GM18517 (cell line): ENCODE measurements at regions not wholly inside any gene's neighbourhood (a gene's known extent, or its start where the extent isn't known, plus 50 kb on each side); places are given as distances from the start of the nearest gene placed in this dataset.
A peak's percentile ranks its signal among the peaks of the same experiment; 100 is the strongest.

Experiments
- ATAC-seq: cut with Tn5 transposase; IDR thresholded peaks from one replicate; pipeline ENCODE4 v1.9.1; 2021; ENCODE audit warnings: mild to moderate bottlenecking, moderate library complexity; ENCODE audit not compliant: unreplicated experiment

DNA sequence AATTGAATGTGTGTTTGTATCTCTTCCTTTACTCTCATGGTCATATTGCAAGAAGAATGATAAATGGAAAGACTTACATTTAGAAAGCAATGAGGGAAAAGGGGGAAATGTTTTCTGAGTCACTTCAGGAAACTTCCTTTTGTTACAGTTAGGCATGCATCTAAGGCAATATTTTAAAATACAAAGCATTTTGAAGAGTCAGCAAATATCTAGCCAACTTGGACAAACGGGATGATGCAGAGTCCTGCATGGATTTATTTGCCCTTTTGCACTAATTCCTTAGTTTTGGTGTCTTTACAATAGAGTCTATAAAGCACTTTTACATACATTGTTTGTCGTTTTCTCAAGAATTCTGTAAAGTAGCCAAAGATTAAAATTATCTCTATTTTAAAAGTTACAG is 286.2 kb upstream of the UBE2E2 start:
- ATAC-seq = no peak

DNA sequence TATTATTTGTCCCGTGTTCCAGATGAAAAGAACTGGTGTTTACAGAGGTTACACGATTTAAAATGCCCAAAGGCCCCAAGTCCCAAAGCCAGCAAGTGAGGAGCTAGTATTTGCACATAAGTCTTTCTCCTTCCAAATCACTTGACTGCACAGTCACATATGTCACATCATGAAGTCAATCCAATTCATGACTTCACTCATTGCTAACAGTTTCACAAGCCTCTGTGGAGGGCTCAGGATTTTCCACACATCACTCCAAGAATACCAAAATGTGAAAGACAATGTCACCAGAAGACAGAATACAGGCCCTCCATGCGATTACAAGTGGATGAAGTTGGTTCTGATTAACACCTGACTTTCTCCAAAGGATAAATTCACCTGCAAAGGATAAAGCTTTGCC is 283.1 kb upstream of the UBE2E2 start:
- ATAC-seq = no peak

DNA sequence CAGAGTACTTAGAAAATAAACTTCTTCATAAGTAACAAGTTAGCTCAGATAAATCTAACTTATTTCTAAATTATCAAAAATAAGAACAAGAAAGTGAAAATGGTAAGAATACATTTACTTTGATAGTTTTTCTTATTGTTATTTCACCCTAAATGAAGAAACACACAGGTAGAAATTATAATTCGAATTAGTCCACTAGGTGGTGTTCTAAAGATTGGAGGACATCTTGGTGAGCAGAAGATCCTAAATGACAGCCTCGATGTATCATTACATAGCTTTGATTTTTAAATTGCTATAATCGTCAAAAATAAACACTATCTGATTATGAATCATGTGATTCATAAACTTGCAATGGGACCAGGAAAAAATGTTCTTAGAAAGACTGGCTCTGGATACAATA is 280.8 kb upstream of the UBE2E2 start:
- ATAC-seq = peak; percentile 61

DNA sequence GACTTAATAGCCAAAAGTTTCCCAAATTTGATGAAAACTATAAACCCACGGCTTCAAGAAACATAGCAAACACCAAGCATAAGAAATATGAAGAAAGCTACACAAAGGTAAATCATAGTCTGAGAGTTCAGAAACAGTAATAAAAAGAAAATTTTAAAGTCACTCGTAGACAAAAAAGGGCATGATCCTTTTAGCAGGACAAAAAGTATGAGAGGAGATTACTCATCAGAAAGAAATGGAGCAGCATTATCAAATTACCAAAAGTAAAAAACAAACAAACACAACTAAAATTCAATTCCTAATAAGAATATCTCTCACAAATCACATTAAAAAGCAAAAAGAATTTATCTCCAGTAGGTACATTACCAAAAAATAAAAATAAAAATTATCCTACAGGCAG is 279.4 kb upstream of the UBE2E2 start:
- ATAC-seq = no peak

DNA sequence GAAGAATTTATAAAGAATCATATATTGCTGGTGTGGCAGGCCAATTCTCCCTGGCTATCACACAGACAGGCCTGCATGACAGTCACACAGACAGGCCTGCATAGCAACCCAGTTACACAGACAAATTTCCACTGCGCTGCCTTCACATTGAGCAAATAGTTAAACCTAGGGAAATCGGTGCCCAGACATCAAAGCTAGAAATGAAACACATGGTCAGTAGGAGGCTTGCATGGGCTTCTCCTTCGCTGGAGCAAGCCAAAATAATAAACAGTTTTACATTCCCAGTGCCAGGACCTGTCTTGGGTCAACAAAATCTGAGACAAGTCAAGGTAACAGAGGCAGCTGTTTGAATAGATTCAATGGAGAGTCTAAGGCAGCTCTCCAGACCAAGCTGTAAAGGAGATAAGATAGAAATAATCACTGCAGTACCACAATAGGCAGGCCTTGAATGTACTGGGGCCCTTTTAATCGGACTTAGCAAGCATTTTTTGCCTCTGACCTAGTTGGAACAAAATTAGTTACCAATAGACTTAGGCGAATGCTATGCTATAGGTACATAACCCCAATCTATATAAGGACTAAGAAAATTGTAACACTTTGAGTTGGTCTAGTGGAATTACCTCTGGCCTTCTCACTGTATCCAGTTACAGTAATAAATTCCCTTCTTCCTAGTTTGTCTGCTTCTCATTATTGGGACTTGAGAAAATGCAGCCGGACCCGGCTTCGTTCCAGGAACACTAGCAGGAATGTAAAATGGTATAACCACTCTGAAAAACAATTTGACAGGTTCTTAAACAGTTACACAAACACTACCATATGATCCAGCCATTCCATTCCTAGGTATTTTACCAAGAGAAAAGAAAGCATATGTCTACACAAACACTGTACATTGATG is 274.7 kb upstream of the UBE2E2 start:
- no peak for ATAC-seq

DNA sequence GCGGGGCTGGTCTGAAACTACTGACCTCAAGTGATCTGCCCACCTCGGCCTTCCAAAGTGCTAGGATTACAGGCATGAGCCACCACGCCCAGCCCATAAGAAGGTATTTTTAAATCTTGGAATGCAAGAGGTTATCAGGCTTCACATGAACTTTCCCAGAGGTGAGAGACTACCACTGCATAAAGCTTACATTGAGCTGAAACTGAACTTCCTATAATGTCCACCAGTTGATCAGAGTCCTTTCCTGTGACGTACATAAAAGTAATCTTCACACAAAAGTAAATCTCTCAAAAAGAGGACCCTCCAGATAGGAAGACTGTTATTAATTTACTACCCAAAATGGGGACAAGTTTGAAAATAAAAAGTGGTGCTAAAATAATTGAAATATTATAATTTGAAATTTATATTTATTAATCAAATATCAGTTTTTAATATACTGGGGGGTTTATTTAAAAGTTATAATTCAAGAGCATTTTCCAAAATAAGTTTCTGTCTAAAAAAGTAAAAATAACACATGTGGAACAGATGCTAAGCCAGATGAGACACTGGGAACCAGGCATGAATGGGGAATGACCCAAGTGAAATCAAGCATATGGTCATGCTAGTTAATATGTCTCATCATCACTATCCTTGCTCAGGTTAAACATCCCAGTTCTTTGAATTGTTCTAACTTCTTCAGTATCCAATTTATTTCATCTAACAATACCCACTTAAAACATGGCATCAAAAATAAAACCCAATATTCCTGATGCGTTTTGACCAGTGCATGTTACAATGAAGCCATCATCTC is 269.9 kb upstream of the UBE2E2 start:
- no peak for ATAC-seq

DNA sequence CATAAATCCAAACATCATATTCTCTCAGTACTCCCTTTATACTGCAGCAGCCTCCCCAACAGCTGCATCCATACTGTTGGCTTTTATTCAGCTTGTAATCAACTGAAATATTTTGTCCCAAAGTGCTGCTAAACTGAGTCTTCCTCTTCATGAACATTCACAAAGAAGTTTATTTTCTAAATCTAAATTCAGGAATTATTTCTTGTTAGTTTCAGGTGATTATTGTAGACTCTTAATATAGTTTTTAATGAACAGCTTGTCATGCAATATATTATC is 269.3 kb upstream of the UBE2E2 start:
- ATAC-seq = no peak

DNA sequence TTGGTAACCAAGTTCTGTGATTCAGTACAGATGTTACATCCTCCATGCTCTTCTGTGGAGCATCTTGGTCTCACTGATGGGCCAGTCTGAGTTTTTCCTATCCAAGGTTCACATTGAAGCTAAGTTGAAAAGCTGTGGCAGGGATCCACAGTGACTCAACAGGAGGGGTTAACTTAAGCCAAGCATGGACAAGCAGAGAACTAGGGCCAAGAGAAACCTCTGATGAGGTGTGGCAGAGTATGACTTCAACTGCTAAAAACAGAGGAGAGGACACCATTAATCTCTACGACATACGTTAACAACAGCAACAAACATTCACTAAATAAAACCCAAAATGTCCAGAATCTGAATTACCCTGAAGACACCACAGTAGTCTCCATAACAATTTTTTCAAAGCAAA is 268.1 kb upstream of the UBE2E2 start:
- no peak for ATAC-seq

DNA sequence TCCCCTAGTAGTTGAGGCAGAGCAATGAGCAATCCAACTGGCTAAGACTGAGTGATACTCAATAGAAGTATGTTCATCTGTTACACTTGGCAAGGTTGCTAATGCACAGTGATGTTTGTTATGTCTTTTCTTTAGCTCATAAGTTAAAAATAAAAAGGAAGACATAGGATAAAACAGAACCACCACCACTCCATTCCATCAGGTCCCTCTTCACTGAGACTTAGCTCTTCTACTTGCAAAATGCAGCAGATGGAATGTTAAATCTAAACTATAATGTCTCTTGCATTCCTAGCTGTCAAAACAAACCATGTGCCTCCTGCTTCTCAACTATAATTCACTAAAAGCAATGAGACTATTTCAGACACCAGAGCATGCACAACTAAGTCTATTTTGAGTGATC is 265.6 kb upstream of the UBE2E2 start:
- no peak for ATAC-seq

DNA sequence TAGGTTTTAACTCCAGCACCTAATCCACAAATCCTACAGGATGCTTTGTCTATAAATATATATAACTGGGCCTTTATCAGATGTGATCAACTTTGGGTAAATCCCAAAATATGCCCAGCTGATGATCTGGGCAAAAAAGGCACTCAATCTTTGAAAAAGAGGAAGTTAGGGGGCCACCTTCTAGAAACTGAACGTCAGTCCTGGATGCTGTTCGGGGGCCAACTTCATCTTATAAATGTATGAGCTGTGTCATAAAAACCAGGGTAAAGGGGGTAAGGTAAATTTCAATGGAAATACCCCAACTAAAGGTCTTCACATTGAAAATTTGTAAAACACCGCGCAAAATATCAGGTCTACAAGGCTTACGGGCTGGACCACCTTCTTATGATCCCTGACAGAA is 264.4 kb upstream of the UBE2E2 start:
- ATAC-seq = no peak

DNA sequence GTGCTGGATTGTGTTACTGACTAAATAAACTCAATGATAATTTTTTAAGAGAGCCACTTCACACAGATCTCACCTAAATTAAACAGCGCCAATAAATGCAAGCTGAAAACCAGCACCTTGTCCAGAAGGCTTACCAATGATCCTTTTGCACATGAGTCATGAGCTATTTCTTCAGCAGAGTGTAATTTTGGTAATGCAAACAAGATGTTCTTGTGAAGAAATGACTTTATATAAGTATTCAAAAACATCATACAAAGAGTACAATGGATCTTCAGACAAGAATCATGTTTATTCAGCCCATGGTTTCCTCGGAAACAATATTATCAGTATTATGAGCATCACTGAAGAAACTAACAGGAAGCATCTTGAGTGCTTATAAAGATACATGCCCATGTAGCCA is 263.8 kb upstream of the UBE2E2 start:
- ATAC-seq = no peak

DNA sequence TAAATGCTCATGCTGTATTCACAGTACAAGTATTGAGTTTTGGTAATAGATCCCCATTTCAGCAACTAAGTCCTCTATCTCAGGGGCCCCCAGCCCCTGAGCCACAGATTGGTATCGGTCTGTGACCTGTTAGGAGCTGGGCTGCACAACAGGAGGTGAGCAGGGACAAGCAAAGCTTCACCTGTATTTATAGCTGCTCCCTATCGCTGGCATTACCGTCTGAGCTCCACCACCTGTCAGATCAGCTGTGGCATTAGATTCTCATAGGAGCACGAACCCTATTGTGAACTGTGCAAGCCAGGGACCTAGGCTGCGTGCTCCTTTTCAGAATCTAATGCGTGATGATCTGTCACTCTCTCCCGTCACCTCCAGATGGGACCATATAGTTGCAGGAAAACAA is 262.8 kb upstream of the UBE2E2 start:
- no peak for ATAC-seq

DNA sequence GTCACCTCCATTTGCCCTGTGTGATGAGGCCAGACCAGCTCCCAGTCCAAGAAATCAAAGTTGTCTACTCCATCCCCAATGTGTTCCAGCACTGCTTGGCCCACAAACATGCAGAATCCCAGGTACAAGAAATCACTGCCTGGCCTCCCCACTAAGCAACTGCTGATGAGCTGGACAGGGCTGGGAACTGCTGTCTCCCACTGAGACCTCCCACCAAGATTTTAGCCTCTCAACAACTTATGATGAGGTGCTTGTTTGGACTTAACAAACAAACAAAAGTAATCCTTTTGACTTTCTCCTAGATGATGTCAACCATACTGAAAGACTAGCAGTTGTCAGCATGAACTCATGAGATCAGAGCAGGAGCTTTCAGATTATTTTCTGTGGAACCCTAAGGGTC is 260.1 kb upstream of the UBE2E2 start:
- no peak for ATAC-seq

DNA sequence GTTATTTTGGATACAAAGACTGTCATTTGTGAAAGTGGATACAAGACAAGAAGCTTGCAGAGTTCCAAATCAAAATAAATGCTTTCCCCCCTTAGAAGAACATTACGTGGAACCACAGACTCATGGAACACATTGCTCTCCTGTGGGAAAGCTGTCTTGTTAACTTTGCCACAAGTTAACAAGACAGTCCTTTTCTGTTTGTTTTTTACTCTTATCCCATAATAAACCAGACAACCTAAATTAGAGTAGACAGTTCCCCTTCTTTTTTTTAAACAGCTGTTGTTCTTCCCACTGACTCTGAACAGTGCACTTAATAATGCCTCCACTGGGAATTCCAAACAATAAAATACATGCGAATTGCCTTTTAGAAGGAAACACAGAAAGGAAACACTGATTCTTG is 255.3 kb upstream of the UBE2E2 start:
- ATAC-seq = no peak

DNA sequence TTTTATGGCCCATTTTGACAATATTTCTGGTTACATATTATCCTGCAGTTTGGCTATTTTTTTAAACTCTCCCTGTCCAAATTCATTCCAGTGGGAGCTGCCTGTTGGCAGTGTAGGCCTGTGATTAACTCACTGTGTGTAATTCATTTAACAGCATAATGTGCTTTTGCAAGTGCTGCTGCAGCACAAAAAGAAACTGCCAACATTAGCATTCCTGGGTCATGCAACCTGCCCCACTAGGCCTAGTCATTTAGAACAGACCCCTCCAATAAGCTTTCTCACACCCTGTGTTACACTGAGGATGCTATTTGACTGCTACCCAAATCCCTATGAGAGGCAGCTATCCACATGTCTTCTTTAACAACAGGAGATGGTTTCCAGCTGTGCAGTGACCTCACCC is 251.2 kb upstream of the UBE2E2 start:
- ATAC-seq = no peak

DNA sequence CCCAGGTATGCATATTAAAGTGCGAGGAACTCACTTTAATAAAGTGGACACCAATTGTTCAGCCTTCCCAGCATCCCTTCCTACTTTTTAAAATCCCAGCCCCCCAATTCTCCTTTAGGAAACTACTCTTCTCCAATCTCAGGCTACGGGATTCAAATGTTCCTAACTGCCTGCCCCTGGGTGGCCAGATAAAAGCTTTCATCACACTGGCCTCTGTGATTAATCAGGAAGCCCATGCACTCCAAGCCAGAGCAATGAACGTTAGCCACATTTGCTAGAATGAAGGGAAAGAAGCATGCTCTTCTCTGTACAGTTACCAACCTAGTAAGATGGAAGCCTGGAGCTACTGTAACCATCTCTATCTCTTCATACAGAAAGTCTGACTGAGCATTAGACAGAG is 250.3 kb upstream of the UBE2E2 start:
- ATAC-seq = no peak

DNA sequence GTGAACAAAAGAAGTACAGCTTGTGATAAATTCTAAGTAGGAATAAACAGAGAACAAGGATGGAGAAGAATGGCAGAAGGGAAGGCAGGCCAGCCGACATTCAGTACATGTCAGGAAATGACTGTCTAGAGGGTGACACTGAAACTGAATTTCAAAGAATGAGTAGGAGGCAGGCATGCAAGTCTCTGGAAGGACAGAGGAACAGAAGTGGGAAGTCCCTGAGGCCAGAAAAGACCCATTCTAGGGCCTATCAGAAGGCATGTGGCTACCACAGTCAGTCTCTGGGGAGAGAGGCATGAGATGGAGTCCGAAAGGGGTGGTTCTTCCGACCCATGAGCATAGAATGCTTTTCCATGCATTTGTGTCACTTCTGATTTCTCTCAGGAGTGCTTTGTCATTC is 243.5 kb upstream of the UBE2E2 start:
- peak; percentile 97 for ATAC-seq

DNA sequence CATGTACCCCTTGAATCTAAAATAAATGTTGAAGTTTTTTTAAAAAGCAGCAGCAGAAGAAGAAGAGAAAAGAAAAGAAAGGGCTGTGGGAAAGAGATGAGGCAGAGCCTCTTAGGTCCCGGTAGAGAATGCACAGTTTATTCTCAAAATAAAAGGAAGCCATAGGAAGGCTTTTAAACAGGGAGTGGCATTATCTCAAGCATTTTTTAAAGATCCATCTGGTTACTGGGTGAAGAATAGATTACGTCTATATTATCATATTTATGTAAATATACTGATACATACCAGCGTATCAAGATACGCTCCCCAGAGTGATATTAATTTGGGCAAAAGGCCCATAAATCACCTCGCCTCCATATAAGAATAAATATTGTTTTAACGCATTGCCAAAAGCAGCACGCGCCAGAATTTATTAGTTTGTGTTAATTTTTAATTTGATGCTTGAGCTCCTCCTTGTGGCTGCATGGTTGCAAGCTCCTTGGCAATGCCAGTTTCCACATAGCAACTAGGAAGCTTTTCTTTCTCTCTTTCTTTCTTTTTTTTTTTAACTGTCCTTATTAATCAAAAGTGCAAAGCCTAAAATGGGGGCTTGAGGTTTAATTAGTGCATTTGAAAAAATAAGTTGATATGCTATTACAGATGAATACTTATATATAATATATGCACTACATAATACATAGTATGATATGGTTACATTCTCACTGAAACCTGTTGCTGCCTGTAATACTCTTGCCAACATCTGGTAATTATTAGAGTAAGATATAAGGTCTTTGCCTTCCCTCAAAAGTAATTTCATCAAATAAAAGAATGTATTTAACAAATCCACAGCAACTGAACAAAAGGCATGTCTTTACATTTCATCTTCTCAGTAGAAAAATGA is 242.8 kb upstream of the UBE2E2 start:
- ATAC-seq = peak; percentile 50

DNA sequence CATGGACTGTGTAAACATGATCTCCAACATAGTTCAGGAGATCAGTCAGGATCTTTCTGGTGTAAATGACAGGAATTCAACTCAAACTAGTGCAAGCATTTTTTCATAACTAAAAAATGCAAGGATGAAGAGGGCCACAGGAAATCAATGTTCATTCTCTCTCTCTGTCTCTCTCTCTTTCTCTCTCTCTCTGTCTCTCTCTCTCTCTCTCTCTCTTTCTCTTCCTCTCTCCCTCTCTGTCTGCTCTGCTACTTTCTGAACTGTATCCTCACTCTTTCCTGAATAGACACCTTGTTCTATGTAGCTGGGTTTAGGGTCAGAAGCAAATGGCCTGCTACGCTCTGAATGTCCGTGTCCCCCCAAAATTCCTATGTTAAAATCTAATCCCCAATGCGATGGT is 240.9 kb upstream of the UBE2E2 start:
- no peak for ATAC-seq

DNA sequence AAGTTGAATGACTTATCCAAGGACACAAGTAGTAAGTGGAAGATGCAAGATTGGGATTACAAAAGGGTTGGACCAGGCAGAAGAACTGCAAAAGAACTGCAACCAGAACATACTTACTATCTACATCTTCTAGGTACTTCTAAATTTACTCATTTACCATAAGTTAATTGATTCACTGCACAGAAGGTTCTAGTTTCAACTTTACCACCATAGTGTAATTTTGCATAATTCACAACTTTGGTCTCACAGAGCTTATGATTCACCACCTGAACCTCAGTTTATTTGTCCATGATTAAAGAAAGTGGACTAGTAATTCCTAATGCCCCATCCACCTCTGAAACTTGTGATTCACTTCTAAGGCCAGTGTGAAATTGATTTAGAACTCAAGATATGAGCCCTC is 236.8 kb upstream of the UBE2E2 start:
- no peak for ATAC-seq

DNA sequence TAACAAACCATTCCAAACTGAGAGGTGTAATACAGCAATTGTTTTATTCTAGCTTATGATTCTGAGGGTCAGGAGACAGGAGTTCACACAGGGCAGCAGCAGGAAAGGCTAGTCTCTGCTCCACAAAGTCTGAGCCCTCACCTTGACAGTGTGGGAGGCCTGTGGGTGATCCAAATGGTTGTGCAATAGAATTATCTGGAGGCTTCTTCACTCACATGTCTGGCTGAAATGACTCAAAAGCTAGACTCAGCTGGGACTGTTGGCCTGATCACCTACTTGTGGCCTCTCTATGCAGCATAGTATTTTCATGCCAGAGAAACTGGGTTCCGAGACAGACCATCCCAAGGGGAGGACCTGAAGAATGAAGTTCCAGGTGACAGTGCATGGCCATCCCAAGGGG is 233.9 kb upstream of the UBE2E2 start:
- no peak for ATAC-seq

DNA sequence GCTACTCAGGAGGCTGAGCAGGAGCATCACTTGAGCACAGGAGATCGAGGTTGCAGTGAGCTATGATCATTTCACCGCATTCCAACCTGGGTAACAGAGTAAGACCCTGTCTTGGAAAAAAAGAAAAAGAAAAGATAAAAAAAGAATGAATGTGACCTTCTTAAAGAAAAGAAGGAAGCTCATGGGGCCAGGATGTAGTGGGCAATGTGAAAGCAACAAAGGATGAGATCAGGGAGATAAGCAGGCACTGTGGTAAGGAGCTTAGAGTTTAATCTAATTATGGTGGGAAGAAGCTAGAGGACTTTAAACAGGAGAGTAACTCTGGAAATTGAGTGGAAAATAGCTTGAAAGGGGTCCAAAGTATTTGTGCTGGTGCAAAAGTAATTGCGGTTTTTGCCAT is 231.6 kb upstream of the UBE2E2 start:
- no peak for ATAC-seq
